ENCODE measurements at regions not wholly inside any gene's neighbourhood (a gene's known extent, or its start where the extent isn't known, plus 50 kb on each side); places are given as distances from the start of the nearest gene placed in this dataset.
"Not testable (repeated sequence)": the region's sequence is repeated elsewhere in the genome, so short reads cannot be mapped to it uniquely, and the experiment has no call there.

DNA sequence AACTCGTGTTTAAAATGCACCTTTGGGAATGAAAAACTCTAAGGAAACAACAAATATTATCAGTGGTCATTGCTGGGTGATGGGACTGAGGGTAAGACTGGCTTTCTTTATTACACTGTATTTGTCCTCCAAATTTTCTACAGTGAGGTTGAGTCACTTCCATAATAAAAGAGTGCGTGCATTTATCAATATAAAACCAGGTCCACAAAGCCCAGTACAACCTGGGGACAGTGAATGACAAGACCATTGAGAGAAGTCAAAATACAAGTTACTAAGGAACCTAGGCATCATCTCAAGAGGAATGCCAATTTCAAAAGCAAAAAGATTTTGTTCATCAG is 76.4 kb downstream of the MAGED4 start:
- DNase-seq: no peak

DNA sequence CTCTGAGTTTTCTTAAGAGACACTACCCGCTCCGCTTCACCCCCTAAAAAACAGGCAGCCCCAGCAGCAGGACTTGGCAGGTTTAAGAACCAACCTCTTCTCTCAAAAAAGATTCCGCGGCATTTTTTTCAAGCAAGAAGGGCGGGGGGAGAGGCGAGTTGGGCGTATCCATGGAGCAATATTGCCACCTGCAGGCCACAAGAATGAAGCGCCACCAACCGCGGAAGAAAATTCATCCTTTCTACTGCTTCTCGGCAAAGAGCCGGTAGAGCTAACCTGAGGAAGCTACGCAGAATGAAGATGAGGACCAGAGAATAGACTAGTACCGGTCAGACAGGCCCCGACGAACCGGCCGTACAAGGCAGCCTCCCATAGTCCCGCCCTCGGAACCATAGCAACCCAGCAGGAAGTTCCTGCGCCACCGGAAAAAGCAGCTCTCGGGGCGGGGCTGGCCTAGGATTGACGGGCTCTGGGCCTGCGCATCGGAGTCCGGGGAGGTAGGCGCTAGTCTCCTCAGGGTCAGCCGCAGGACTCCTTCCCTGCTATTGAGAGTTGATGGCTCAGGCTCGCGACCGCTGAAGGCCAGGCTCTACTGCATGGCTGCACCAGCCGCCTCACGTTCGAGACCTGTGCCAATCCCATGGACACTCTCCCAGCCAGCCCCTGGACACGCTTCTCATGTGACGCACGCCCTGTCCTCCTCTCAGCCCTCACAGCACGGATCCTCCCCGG is 76.9 kb downstream of the MAGED4 start:
- peak; percentile 39 to 89 (median 78) for DNase-seq

DNA sequence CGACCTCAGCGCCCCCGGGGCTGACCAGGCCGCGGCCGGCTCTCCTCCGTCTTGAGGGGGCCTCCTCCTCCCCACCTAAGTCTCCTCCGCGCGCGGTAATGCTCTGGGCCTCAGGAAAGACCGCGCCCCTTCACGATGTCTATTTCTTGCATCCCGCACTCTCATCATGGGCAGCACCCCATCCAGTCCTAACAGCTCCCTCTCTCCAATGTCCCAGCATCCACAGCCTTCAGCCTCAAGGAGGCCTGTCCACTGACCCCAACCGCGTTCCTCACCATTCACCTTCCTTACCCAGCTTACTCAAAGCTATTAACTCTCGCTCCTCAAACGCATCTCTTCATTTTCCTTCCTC is 77.5 kb downstream of the MAGED4 start:
- DNase-seq: no peak

DNA sequence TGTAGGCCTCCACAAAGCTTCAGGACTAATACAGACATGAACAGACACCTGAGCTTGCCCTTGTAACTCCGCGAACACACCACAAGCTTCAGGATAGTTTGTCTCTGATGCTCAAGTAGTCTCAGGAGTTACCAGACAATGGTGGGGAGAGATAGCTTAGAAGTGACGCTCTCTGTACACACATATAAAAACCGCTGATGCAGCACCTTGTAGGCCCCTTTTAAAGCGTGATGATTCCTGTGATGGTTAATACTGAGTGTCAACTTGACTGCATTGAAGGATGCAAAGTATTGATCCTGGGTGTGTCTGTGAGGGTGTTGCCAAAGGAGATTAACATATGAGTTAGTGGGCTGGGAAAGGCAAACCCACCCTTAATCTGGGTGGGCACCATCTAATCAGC is 78.7 kb downstream of the MAGED4 start:
- no peak for DNase-seq

DNA sequence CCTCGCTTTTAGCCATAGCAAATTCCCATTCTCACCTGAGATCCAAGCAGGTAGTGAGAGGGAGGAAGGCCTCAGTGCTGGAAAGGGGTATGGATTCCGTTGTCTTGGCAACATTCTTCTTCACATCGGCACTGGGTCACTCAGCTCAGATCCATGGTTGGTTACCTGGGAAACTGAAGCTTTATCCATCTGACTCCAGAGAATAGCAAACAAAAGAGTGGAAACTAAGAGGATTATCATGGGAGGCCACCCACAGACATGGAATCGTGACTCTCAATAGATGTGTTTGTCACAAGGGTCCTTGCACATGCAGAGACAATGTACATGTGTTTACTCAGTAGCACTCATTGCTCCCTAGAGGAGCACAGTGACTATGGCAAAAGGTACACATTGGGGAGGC is 81.0 kb downstream of the MAGED4 start:
- no peak for DNase-seq

DNA sequence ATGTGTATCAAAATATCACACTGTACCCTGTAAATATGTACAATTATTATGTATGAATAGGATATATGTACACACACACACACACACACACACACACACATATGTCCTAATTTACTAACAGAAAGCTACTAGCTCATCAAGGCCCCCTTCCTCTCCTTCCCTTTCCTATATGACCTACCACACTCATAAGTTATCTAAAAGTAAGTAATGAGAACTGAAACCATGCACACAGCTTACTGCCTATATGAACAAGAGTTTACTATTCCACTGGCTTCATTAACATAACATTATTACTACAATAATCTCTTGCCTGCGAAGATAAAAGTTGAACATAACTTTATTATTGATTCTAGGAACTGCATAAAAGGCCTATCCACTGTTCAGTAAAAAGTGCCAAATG is 83.8 kb downstream of the MAGED4 start:
- not testable (repeated sequence) for DNase-seq

DNA sequence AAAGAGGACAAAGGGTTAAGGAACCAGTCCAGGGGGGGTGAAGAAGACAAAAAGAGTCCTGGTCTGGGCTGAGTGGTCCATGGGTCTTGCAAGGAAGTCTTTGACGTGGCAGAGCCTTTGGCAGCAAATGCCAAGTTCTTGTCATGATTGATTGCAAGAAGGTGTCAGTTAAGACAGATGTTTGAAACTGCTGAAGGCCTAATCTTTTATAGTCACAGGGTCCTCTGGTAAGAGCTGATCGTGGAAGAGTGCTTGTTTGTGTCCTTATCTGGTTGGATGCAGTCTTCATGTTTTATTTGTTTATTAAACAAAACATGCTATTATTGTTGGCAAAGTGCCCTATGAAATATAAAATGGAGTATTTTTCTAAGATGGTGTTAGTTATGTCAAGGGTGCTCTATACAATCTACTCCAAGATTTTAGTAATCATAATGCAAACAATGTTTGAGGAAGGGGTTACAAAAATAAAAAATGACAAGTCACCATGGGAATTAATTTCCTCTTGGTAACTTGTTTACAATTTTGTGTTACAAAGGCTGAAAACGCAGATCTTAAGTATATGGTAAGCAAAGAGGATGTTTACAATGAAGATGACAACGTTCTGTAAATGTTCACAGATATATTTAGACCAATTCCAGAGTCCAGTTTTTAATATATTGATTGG is 85.9 kb downstream of the MAGED4 start:
- no peak for DNase-seq

DNA sequence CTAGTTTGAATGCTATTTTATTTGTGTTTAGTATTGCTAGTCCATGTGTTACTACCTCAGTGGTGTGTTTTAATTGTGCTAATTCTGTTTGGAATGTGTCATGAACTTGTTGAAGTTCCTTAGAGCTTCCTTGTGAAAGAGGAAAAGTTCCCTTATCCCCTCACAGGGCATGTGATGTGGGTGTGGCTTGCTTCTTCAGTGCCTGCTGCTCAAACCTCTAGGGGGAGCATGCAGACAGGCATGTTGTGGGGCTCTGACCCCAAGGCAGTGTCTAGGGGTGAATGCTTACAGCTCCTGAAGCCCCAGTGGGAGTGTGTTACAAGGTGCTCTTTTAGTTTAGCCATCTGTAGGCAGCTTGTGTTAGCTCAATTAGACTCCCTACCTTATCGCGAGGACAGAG is 86.5 kb downstream of the MAGED4 start:
- DNase-seq: no peak

DNA sequence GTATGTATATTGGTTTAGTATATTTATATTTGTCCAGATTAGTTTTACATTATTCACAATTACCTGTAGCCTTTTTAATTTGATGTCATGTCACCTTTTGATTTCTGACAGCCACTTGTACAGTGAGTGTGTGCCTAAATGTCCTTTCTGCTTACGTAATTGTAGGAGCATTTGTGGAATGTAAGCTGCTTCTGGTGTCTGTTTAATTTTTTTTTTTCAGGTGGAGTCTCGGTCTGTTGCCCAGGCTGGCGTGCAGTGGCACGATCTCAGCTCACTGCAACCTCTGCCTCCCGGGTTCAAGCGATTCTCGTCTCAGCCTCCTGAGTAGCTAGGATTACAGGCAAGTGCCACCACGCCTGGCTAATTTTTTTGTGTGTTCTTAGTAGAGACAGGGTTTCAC is 91.2 kb upstream of the XAGE2 start:
- no peak for DNase-seq

DNA sequence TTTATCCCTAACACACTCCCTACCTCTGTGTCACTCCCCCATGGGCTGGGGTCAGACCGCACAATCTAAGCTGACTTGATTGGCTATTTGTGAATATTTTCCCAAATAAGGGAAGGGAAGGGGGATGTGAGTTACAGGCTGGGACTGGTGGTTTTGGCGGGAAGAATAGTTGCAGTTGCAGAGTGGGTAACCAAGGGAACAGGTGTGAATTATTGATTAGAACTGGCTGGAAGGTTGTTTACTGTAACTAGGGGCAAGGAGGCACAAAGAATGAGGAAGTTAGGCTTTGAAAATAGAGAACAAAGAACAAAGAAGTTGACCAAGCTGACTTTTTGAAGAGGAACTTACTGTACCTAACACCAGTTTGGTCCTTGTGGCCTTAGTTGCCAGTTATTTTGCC is 88.0 kb upstream of the XAGE2 start:
- no peak for DNase-seq

DNA sequence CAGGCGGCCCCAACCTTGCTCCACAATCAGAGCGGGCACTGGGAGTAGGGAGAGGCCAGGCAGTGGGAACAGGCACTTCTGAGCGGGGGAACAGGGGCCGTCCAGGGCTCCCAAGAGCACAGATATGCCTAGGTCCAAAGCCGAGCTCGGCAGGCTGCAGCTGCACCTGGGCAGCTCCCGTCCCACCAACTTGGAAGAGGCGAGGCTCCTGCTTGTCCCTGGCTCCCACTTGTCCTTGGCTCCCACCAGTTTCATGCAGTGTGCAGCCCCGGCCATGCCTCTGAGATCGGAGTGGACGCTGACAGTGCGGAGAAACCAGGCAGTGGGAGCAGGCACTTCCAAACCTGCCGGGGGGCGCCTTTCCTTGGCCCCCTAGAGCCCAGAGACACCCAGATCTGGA is 84.0 kb upstream of the XAGE2 start:
- no peak for DNase-seq

DNA sequence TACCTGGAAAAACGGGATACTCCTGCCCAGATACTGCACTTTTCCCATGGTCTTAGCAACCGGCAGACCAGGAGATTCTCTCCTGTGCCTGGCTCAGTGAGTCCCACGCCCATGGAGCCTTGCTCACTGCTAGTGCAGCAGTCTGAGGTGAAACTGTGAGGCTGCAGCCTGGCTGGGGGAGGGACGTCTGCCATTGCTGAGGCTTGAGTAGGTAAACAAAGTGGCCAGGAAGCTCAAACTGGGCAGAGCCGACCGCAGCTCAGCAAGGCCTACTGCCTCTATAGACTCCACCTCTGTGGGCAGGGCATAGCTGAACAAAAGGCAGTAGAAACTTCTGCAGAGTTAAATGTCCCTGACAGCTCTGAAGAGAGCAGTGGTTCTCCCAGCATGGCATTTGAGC is 69.9 kb upstream of the XAGE2 start:
- DNase-seq: not testable (repeated sequence)

DNA sequence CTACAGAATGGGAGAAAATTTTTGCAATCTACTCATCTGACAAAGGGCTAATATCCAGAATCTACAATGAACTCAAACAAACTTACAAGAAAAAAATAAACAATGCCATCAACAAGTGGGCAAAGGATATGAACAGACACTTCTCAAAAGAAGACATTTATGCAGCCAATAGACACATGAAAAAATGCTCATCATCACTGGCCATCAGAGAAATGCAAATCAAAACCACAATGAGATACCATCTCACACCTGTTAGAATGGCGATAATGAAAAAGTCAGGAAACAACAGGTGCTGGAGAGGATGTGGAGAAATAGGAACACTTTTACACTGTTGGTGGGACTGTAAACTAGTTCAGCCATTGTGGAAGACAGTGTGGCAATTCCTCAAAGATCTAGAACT is 60.3 kb upstream of the XAGE2 start:
- DNase-seq: not testable (repeated sequence)

Data from activated naive CD4-positive, alpha-beta T cell (primary cell).